Endometrium (tissue), 2 donors: ENCODE measurements at regions not wholly inside any gene's neighbourhood (a gene's known extent, or its start where the extent isn't known, plus 50 kb on each side); places are given as distances from the start of the nearest gene placed in this dataset.

Experiments used
- FAIRE-seq: peaks from 2 replicates; lab custom pipeline; 2012; peaks lifted over from hg19 to GRCh38; lab: Jason Lieb, UNC
- donor health status: control.
- donor health status: control.

- no peak for FAIRE-seq
Measured at GRCh38 chr10:52703451-52703850, 69.1 kb downstream of the MBL2 start.

- FAIRE-seq = no peak
Measured at GRCh38 chr10:52703898-52704297, 68.7 kb downstream of the MBL2 start.

DNA sequence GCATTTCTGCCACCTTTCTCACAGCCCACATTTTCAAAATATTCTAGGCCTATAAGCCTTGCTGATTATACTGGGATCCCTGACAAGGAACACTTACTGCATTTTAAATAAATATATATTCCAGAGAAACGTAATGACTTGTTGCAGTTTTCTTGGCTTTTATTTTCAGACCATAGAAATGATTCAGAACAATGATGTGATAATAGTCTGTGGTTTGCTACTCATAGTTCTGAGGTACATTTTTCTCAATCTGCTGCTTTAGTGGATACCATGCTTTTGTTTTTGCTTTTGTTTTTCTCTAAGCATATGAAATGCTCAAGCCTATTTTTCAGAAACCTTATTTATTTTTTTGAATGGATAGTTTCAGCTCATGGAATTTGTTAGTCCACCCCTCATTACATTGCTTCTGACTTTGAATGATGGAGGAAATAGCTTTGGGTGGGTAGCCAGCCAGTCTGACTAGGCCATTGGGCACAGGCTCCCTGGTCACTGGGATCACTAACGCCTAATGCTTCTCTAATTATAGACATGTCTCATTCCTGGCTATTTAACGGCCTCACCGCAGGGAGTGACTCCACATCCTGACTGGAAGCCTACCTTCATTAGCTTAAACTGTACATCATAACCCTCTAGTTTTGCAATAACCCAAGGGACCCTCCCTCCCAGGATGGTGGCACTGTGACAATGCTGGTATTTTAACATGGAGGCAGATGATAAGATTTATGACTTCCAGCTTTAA lies 66.1 kb downstream of the MBL2 start:
- FAIRE-seq = no peak
